ENCODE measurements at regions not wholly inside any gene's neighbourhood (a gene's known extent, or its start where the extent isn't known, plus 50 kb on each side); places are given as distances from the start of the nearest gene placed in this dataset.
A peak's percentile ranks its signal among the peaks of the same experiment; 100 is the strongest.

DNA sequence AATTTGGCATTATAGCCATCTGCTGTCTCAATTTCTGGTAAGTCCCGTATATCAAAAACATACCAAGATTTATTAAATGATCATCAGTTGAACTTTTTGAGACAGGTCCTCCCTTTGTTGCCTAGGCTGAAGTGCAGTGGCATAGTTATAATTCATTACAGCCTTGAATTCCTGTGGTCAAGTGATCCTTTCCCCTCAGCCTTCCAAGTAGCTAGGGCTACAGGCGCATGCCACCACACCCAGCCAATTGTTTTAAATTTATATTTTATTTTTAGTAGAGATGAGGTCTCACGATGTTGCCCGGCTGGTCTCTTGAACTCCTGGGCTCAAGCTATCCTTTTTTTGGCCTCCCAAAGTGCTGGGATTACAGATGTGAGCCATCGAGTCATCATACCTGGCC, 418.9 kb downstream of the ARHGEF28 start:
- Histone ChIP-seq H3K36me3 (no peaks in the 10 kb centered on the region), H3K9me3 (ENCODE audit: low read depth) (no peaks in the 10 kb centered on the region), H3K4me3 (no peak overlapping the region), H3K4me1 (ENCODE audit: low read depth) (no peaks in the 10 kb centered on the region), H3K27ac (no peak overlapping the region), H3K27me3 (no peaks in the 10 kb centered on the region)
- no peak for DNase-seq (ENCODE audit: low read depth in 1 of 2, low spot score in 1 of 2)
- TF ChIP-seq, protein P1, sequence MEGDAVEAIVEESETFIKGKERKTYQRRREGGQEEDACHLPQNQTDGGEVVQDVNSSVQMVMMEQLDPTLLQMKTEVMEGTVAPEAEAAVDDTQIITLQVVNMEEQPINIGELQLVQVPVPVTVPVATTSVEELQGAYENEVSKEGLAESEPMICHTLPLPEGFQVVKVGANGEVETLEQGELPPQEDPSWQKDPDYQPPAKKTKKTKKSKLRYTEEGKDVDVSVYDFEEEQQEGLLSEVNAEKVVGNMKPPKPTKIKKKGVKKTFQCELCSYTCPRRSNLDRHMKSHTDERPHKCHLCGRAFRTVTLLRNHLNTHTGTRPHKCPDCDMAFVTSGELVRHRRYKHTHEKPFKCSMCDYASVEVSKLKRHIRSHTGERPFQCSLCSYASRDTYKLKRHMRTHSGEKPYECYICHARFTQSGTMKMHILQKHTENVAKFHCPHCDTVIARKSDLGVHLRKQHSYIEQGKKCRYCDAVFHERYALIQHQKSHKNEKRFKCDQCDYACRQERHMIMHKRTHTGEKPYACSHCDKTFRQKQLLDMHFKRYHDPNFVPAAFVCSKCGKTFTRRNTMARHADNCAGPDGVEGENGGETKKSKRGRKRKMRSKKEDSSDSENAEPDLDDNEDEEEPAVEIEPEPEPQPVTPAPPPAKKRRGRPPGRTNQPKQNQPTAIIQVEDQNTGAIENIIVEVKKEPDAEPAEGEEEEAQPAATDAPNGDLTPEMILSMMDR (IDR thresholded peaks at IDR 0.05; ENCODE audit: low read depth, low read length), result no peak

DNA sequence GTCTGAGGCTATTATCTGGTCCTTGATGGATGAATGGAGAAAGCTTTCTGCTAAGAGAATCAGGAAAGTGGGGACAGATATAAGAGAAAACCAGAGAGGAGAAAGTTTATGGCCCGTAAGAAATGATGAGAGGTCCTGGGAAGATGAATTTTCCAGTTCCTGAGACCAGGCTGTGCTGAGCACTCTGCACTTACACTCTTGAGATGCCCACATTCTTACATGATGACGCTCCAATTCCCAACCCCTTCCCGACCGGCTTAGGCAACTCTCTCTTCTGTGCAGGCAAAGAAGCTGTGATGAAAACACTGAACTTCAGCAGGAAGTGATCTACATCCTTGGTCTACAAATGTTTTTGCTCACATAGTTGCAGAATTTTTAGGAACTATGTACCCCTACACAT, 417.0 kb downstream of the ARHGEF28 start:
- Histone ChIP-seq H3K27ac (no peak overlapping the region), H3K27me3 (no peaks in the 10 kb centered on the region), H3K9me3 (ENCODE audit: low read depth) (no peaks in the 10 kb centered on the region), H3K4me3 (no peak overlapping the region), H3K36me3 (no peaks in the 10 kb centered on the region), H3K4me1 (ENCODE audit: low read depth) (no peaks in the 10 kb centered on the region)
- TF ChIP-seq, protein P1 (IDR thresholded peaks at IDR 0.05; ENCODE audit: low read depth, low read length), result no peak
- DNase-seq (ENCODE audit: low read depth in 1 of 2, low spot score in 1 of 2), result peak in 1 of 2 donors; percentile 92

DNA sequence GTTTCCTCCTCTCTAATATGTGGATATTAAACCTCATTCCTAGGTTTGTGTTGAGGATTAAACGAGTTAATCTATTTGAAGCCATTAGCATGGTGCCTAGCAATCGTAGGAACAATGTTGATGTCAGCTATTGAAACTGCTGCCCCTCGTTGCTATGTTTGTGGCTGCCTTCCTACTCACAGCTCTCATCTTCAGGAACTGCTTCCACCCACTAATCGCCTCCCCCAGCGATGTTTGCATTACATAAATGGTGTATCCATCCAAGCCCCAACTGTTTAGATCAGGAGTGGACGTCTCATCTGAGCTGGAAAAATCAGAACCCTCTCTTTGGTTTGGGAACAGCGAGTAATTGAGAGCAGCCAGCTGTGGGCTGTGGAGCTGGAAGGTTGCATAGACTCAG, 416.6 kb downstream of the ARHGEF28 start:
- Histone ChIP-seq H3K27ac (no peak overlapping the region), H3K4me3 (no peak overlapping the region), H3K27me3 (no peaks in the 10 kb centered on the region), H3K36me3 (no peaks in the 10 kb centered on the region), H3K4me1 (ENCODE audit: low read depth) (no peaks in the 10 kb centered on the region), H3K9me3 (ENCODE audit: low read depth) (no peaks in the 10 kb centered on the region)
- TF ChIP-seq, protein P1 (IDR thresholded peaks at IDR 0.05; ENCODE audit: low read depth, low read length), result no peak
- DNase-seq (ENCODE audit: low read depth in 1 of 2, low spot score in 1 of 2), result no peak

DNA sequence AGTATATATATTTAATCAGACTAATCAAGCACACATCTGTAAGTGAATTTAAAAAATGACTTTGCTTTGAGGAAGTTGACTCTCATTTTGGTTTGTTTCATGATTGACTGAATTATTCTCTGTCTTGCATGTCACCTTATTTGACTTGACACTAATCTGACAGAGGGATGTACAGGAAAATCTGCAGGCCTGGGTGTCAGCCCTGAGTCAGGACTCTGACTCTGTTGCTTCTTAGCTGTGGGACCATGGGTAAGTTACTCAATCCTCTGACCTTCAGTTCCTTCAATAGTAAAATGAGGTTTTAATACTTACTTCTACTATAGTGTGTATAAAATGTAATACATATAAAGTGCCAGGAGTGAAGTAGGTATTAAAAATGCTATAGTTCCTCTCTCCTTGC, 415.9 kb downstream of the ARHGEF28 start:
- Histone ChIP-seq H3K4me1 (ENCODE audit: low read depth) (no peaks in the 10 kb centered on the region), H3K4me3 (no peak overlapping the region), H3K27me3 (no peaks in the 10 kb centered on the region), H3K9me3 (ENCODE audit: low read depth) (no peaks in the 10 kb centered on the region), H3K27ac (no peak overlapping the region), H3K36me3 (no peaks in the 10 kb centered on the region)
- TF ChIP-seq, protein P1 (IDR thresholded peaks at IDR 0.05; ENCODE audit: low read depth, low read length), result no peak
- DNase-seq (ENCODE audit: low read depth in 1 of 2, low spot score in 1 of 2), result no peak

DNA sequence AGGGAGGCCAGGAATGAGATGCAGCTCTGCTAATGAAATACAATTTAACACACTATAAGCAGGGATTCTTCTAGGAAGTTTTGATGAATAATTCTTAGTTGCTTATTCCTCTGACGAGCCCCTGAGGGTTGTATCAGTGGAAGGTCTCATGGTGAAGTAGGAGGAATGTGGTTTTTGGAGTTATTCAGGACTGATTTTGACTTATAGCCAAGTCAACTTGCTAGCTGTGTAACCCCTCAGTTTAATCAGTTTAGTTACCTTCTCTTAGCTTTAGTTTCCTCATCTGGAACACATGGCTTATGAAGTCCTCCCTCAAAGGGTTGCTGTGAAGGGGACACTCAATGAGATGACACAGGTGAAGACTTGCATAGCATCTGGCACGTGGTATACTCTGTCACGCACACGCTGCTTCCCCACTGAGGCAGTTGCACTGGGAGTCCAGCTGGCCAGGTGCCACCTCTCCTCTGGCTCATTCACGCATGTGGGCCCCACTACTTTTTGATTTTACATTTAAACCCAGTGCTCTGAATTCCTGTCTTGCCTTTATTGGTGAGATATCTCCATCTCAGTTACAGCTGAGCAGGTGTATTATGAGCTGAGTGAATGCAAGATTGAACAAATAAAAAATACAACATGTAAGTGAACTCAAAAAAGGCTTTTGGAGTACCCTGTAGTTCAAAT, 415.0 kb downstream of the ARHGEF28 start:
- TF ChIP-seq, protein P1 (IDR thresholded peaks at IDR 0.05; ENCODE audit: low read depth, low read length), result no peak
- Histone ChIP-seq H3K36me3 (no peaks in the 10 kb centered on the region), H3K27me3 (no peaks in the 10 kb centered on the region), H3K4me1 (ENCODE audit: low read depth) (no peaks in the 10 kb centered on the region), H3K27ac (no peak overlapping the region), H3K9me3 (ENCODE audit: low read depth) (no peaks in the 10 kb centered on the region), H3K4me3 (no peak overlapping the region)
- DNase-seq (ENCODE audit: low read depth in 1 of 2, low spot score in 1 of 2), result peak in 1 of 2 donors; percentile 24

All from cardiac muscle cell (in vitro differentiated cells and primary cell).